ENCODE measurements at regions not wholly inside any gene's neighbourhood (a gene's known extent, or its start where the extent isn't known, plus 50 kb on each side); places are given as distances from the start of the nearest gene placed in this dataset.
"Not testable (repeated sequence)": the region's sequence is repeated elsewhere in the genome, so short reads cannot be mapped to it uniquely, and the experiment has no call there.

GRCh38 chr4:97437998-97438705, 705.1 kb downstream of the STPG2 start:
- not testable (repeated sequence) for DNase-seq

- DNase-seq = no peak
Observed at GRCh38 chr4:97453186-97453585, 690.1 kb downstream of the STPG2 start.

- DNase-seq = no peak
Observed at GRCh38 chr4:97457253-97457652, 686.0 kb downstream of the STPG2 start.

GRCh38 chr4:97468272-97468671, 675.0 kb downstream of the STPG2 start:
- no peak for DNase-seq

GRCh38 chr4:97475621-97476020, 667.7 kb downstream of the STPG2 start:
- DNase-seq = no peak

GRCh38 chr4:97477974-97478373, 665.3 kb downstream of the STPG2 start:
- no peak for DNase-seq

- DNase-seq = no peak
Observed at GRCh38 chr4:97479388-97479787, 663.9 kb downstream of the STPG2 start.

GRCh38 chr4:97491856-97492255, 651.4 kb downstream of the STPG2 start:
- no peak for DNase-seq

GRCh38 chr4:97493815-97494518, 649.3 kb downstream of the STPG2 start:
- no peak for DNase-seq

GRCh38 chr4:97496298-97496873, 646.9 kb downstream of the STPG2 start:
- DNase-seq = no peak

GRCh38 chr4:97498875-97499274, 644.4 kb downstream of the STPG2 start:
- DNase-seq = peak; percentile 56

- DNase-seq = no peak
Observed at GRCh38 chr4:97500423-97500822, 642.9 kb downstream of the STPG2 start.

GRCh38 chr4:97504713-97505112, 638.6 kb downstream of the STPG2 start:
- no peak for DNase-seq

GRCh38 chr4:97507587-97508245, 635.6 kb downstream of the STPG2 start:
- peak; percentile 6 for DNase-seq

Data from fibroblast of skin of abdomen (primary cell).